Amniotic epithelial cell (primary cell): ENCODE measurements at regions not wholly inside any gene's neighbourhood (a gene's known extent, or its start where the extent isn't known, plus 50 kb on each side); places are given as distances from the start of the nearest gene placed in this dataset.
"Not testable (repeated sequence)": the region's sequence is repeated elsewhere in the genome, so short reads cannot be mapped to it uniquely, and the experiment has no call there.

ENCODE experiments used
- DNase-seq: peaks from one replicate; pipeline ENCODE4 v3.0.0-alpha.2; 2010; ENCODE audit warnings: low read depth

DNA sequence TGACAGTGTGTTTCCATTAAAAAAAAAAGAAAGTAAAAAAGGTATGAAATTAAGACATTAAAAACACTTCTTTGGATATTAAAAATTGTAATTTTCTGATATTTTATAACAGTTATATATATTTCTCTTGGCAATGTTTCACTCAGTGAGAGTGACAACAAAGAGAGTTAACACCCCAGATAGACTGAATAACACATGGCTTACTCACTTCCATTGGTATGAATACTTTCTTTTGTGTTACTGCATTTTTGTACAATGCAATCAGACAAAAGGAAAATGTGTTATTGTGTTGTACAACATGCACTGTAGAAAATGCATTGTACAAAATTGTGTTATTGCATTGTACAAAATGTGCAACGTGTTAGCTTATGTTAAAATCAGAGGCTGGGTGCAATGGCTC, 676.6 kb upstream of the AMELY start:
- not testable (repeated sequence) for DNase-seq

DNA sequence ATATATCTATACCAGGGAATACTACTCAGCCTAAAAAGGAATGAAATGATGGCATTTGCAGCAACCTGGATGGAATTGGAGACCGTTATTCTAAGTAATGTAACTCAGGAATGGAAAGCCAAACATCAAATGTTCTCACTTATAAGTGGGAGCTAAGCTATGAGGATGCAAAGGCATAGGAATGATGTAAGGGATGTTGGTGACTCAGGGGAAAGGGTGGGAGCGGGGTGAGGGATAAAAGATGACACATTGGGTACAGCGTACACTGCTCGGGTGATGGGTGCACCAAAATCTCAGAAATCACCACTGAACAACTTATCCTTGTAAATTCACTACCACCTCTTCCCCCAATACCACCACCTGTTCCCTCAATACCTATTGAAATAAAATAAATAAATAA, 651.0 kb upstream of the AMELY start:
- DNase-seq, result peak; percentile 8

DNA sequence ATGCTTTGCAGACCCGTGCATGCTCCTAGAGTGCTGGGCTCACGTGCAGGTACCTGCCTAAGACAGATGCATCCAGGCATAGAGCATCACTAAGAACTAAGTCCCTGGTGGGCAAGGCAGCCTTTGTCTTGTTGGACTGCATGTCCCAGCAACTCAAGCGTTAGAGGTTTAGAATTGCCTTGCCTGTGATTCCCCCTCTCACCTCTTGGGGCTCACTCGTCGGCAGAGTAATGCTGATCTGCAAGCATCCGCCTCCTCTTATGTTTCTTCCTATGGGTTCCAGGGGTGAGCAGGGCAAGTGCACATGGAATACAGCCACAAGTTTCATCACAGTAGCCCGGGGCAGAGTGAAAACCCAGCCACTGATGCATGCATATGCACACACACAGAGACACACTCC, 646.1 kb upstream of the AMELY start:
- DNase-seq, result peak; percentile 17

DNA sequence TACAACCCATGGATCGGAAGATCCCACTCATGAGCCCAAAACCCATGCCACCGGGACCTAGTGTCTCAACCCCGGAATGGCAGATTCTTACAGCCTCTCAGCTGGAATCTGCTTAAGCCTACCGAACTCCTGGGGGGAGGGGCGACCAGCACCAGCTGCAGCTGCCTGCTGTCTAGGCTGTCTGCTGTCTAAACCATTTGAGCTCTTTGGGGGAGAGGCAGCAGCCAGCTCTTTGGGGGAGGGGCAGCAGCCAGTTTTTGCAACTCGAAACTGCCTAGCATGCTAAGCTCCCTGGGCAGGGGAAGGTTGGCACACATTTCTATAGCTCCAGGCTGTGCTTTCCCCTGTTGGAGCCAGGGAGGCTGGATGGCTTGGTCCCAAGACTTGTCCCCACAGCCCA, 643.5 kb upstream of the AMELY start:
- peak; percentile 0 for DNase-seq

DNA sequence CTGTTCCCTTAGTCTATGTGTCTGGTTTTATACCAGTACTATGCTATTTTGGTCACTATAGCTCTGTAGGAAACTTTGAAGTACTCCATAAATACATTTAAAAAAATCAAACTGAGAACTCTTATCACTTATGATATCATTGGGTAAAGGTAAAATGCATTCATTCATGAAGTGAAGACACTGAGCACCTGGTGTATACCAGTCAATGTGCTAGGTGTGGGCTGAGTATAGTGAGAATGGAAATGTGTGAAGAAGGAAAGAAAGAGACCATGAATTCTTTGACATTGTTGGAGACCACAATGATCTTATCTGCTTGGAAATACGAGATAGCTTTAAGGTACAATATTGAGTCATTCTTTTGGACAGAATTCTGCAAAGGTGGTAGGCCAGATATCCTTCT, 633.5 kb upstream of the AMELY start:
- no peak for DNase-seq

DNA sequence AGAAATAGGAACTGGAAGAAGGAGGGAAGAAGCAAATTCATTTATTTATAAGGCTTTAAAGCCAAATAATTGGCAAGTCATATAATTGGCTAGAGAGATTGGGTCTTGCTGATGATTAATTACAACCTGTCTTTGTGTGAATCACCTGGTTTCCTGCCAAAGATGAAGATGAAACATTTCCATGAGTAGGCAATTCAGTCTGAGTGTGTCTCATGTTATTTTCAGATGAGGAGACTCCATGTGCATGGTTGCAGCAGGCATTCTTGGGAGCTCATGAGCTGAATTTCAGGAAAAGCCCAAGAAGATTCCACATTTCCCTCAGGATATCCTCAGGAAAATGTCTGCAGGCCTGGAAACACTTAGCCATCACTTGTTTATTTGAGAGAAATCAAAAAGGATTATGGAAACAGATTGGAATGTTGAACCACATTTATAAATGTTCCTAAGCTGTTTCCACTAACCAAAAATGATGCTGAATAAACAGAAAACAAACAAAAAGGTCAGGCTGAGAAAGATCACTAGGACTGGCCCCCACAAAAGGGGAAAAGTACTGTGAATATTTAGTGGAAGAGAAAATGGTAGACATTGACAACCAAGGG, 632.7 kb upstream of the AMELY start:
- peak; percentile 44 for DNase-seq

DNA sequence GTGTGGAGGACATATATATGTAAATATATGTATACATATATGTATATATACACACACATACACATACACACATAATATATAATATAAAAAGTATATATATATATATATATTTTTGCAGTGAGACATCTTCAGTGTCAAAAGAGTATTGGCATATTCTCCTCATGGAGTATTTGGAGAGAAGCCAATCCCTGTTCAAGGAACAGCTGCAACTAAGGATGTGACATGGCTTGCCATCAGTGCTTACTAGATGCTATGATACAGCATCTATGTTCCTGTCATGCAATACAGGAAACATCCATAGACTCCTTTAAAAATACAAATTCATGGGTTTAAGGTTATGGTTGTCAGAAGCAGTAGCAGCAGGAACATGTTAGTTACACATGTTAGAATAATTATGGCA, 632.0 kb upstream of the AMELY start:
- DNase-seq, result no peak

DNA sequence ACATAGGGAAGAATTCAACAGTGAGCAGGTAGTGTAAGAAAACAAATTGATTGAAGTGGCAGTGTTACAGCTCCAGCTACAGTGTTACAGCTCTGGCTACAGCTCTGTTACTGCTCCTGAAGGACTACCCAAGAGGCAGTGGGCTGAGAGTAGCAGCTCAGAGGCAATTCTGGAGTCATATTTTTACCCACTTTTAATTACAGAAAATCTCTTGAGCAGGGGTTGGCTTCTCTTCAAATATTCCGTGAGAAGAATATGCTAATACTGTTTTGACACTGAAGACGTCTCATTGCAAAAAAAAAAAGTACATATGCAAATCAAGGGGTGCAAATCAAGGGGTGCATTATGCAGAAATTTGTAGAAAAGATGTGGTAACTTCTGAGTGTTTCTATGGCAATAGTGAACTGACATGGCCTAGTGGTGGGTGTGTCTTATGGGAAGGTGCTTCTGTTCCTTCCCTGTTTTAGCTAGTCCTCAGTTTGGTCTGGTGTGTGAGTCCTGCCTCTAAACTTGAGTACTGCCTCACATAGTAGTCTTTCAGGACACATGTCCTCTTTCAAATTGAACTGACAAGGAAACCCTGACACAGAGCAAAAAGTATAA, 630.8 kb upstream of the AMELY start:
- DNase-seq, result no peak

DNA sequence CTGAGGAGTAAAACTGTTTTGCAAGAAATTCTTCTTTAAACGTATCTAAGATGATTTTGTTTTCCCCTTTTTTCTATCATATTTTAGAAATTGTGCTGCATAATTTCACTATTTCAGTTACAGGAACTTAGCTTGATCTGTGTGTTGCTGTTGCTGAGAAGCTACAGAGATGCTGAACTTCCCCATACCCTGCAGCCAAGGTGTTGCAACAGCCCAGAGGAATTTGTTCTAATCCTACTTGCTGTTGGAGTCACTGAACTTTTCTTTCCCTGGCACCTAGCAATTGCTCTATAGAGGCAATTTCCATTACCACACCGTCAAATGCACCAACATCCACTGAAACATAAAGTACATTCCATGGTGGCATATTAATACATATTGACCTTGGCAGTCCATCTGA, 617.8 kb upstream of the AMELY start:
- DNase-seq, result peak; percentile 64

DNA sequence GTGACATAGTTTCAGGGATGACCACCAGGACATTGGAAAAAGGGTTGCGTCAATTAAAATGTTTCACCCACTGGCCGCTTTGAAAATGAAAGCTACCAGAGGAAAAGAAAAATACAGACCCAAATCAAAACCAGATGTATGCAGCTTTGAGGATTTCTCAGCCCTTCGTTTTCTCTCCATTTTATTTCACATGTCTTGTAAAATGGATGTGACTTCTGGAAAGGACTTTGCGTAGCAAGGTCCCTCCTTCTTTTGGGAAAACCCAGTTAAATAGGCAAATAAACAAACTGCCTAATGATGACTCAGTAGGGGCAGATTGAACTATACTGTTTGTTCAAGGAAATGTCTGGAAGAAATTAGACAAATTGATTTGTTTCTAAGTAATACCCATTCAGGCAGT, 616.0 kb upstream of the AMELY start:
- DNase-seq, result not testable (repeated sequence)

DNA sequence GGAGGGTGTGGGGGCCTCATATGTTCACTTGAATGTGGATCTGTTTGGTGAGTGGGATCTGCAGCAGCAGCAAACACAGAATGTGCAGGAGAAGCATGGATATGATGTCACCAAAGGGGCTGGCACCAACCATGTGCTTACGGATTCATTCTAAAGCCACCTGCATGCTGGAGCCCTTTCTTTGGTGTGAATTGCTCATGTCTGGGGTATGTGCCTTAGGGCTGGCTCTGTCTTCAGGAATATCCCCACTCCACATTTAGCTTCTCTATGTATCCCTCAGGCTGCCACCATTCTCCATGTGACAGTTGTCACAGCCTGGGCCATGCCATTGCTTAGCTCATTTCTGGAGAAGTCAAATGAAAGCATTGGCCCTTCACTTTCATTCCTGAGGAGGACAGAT, 606.8 kb upstream of the AMELY start:
- no peak for DNase-seq

DNA sequence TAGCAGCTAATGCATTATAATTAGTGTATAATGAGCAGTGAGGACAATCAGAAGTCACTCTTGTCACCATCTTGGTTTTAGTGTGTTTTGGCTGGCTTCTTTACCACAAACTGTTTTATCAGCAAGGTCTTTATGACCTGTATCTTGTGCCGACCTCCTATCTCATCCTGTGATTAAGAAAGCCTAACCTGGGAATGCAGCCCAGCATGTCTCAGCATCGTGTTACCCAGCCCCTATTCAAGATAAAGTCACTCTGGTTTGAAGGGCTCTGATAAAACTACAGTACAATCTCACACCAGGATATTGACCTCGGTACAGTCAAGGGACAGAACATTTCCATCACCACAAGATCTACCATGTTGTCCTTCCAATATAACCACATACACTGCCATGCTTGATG, 604.7 kb upstream of the AMELY start:
- peak; percentile 3 for DNase-seq

DNA sequence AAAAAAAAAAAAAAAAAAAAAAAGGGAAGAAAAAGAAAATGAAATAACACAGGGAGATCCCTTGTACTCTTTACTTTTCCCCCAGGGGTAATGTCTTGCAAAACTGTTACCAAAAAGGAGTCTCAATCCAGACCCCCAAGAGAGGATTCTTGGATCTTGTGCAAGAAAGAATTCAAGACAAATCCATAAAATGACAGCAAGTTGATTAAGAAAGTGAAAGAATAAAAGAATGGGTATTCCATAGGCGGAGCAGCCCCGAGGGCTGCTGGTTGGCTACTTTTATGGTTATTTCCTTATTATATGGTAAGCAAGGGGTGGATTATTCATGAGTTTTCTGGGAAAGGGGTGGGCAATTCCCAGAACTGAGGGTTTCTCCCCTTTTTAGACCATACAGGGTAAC, 604.3 kb upstream of the AMELY start:
- DNase-seq, result no peak

DNA sequence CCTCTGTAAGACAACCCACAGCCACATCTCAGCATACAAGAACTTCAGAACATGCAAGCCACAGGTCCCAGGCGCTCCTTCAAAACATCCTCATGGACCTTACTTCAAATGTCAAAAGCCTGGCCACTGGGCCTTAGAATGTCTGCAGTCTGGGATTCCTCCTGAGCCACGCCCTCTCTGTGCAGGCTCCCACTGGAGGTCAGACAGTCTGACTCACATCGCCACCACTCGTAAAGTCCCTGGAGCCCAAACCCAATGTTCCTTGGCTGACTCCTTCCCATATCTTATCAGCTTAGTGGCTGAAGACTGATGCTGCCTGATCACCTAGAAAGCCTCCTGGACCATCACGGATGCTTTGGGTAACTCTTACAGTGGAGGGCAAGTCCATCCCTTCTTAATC, 591.3 kb upstream of the AMELY start:
- DNase-seq, result no peak

DNA sequence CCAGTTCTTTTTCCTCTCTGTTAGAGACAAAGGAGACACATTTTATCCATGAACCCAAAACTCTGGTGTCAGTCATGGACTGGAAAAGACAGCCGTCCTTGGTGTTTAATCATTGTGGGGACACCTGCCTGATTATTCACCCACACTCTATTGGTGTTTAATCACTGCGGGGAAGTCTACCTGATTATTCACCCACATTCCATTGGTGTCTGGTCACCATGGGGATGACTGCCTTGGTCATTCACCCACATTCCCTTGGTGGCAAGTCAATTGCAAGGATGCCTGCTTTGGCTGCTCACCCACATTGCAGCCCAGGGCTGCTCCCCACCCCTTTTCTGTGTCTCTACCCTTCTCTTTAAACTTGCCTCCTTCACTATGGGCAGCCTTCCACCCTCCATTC, 589.7 kb upstream of the AMELY start:
- no peak for DNase-seq

DNA sequence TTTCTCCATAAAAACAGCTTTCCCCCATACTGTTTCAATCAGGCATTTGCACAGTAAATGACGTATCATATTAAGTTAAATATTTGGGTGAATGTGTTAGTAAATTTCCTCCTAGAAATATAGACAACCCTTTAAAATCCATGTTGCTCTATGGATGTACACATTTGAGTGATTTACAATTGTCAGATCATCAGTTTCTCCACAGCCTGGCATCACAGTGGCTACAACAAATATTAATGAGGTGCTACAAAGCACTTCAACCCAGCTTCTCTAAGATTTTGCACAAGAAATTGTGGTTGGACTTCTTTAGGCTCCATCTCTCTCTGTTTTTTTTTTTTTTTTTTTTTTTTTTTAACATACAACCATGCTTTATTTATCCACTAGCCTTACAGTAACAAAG, 584.4 kb upstream of the AMELY start:
- DNase-seq, result no peak

DNA sequence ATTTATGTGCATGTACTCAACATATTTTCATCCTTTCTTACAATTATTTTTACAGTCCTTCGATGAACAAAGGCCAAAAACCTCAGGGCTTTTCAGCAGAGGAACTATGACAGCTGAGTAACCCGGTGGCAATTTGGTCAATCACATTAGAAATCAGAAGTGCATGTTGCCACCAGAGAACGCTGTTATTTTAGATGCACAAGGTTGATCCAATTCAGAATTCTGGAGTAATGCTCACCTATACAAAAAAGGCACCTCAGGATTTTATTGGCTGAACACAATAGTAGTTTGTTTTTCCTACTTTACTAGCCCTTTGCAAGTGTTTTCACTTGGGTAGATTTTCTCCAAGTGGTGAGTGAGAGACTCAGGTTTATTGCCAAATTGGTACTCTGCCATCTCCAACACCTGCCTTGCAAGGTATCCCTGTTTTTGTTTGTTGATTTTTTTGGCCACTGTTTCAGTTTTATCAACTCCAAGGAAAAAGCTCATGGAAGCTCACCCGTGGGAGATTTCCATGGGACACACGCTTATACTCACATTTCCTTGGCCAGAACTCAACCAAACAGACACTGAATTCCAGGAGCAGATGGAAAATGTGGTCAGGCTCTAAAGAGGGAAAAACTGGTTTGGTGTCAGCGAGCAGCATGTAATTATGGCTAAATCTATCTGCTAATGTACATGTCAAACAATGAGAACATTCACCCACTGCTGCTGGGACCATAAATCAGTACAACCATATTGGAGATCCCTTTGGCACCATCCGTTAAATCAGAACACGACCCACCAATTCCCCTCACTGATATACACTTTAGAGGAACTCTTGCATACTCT, 573.1 kb upstream of the AMELY start:
- DNase-seq, result not testable (repeated sequence)

DNA sequence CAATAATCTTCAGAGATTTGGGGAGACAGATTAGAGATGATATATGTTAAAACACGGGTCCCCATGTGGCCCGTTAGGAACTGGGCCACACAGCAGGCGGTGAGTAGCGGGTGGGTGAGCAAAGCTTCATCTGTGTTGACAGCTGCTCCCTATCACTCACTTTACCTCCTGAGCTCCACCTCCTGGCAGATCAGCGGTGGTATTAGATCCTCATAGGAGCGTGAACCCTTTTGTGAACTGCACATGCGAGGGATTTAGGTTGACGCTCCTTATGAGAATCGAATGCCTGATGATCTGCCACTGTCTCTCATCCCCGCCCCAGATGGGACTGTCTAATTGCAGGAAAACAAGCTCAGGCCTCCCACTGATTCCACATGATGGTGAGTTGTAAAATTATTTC, 560.4 kb upstream of the AMELY start:
- no peak for DNase-seq

DNA sequence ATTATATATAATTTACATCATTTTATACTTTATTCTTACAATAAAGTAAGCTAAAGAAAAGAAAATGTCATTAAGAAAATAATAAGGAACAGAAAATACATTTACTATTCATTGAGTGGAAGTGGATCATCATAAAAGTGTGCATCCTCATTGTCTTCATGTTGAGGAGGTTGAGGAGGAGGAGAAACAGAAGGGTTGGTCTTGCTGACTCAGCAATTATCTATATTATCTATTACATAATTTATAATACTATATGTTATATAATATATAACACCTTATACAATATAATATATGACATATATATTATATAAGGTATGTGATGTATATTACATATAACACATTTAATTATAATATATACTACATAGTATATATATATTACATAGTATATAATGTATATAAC, 558.5 kb upstream of the AMELY start:
- no peak for DNase-seq

DNA sequence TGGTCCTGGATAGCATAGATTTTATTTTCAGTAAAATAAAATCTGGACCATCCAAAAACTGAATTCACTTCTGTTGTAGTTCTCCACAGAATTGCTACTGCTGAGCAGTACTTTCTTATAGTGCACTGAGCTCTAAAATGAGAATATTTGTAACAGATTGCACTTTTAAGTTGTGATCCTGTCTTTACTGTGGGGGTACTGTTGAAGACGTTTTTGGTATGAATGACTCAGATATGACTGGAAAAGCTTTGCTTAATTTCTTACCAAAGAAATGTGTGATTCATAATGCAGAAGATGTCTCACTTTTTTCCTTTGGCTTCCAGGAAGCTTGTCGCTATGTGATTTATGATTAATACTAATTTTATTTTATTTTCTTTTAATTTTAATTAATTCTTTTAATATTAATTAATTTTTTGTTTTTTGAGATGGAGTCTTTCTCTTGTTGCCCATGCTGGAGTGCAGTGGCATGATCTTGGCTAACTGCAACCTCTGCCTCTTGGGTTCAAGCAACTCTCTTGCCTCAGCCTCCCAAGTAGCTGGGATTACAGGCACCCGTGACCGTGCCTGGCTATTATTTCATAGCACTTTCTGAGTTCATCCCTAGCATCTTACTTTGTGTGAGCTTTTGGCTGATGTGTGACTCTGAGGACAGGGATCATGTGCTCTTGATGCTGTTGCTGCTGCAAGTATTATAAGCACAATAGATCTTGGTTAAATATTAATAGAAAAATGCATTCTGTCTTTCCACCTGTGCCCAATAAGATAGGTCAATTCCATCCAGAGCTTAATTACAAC, 557.6 kb upstream of the AMELY start:
- peak; percentile 80 for DNase-seq

DNA sequence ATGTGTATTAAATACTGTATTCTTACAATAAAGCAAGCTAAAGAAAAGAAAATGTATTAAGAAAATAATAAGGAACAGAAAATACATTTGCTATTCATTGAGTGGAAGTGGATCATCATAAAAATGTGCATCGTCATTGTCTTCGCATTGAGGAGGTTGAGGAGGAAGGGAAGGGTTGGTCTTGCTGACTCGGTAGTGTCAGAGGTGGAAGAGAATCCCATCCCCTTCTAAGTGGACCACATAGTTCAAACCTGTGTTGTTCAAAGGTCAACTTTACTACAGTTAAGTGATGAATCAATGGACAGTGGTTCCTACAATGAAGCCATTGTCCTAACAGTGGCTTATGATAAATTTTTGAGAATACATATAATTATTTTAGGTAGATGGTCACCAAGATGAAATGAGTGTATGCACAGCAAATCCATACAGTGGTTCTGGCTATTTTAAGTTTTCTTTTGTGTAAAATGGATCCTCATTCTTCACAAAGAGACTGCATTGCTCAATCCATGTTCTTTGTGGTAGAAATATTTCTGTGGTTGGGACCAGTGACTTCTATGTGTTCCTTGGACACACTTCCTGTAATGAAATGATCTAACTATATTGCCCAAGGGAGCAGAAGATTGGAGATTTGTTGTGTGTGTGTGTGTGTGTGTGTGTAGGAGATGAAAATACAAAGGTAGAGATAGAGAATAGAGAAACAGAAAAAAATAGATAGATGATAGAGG, 556.4 kb upstream of the AMELY start:
- DNase-seq, result peak; percentile 81

DNA sequence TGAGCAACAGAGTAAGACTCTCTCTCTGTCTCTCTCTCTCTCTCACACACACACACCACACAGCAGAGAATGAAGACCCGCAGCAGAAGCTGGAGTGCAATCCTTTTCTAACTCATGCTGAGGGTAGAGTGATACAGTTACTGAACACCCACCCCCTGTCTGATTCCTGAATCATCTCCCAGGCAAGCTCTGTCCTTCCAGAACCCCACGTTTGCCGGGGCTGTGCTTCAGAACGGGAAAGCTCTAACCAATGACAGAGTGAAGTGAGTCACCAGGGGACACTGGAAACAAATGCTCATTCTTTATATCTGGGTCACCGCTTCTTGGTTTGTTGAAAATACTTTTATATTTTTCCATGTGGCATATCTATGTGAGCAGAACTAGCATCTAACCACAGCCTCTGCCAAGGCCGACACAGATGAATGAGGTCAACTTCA, 553.7 kb upstream of the AMELY start:
- DNase-seq, result peak; percentile 85
